ENCODE measurements at regions not wholly inside any gene's neighbourhood (a gene's known extent, or its start where the extent isn't known, plus 50 kb on each side); places are given as distances from the start of the nearest gene placed in this dataset.

- TF ChIP-seq CTCF (IDR thresholded peaks at IDR 0.05; ENCODE audit: low read depth, low read length, missing control alignments) = no peak
- no peak for DNase-seq (ENCODE audit: extremely low read depth, low read depth)
- no peak overlapping the region for H3K4me3 ChIP-seq (replicated peaks; ENCODE audit: low read depth, low read length)
Measured at GRCh38 chr15:79756365-79756764, 140.4 kb downstream of the MTHFS start.

GRCh38 chr15:79765081-79765480, 131.7 kb downstream of the MTHFS start:
- no peak for TF ChIP-seq CTCF (IDR thresholded peaks at IDR 0.05; ENCODE audit: low read depth, low read length, missing control alignments)
- no peak overlapping the region for H3K4me3 ChIP-seq (replicated peaks; ENCODE audit: low read depth, low read length)
- DNase-seq (ENCODE audit: extremely low read depth, low read depth) = no peak

GRCh38 chr15:79769069-79769481, 127.7 kb downstream of the MTHFS start:
- no peak for DNase-seq (ENCODE audit: extremely low read depth, low read depth)
- TF ChIP-seq CTCF (IDR thresholded peaks at IDR 0.05; ENCODE audit: low read depth, low read length, missing control alignments) = peak; percentile 24
- H3K4me3 ChIP-seq (replicated peaks; ENCODE audit: low read depth, low read length) = no peak overlapping the region

GRCh38 chr15:79769933-79770759, 126.7 kb downstream of the MTHFS start:
- no peak for TF ChIP-seq CTCF (IDR thresholded peaks at IDR 0.05; ENCODE audit: low read depth, low read length, missing control alignments)
- no peak for DNase-seq (ENCODE audit: extremely low read depth, low read depth)
- no peak overlapping the region for H3K4me3 ChIP-seq (replicated peaks; ENCODE audit: low read depth, low read length)

GRCh38 chr15:79773128-79773527, 123.7 kb downstream of the MTHFS start:
- TF ChIP-seq CTCF (IDR thresholded peaks at IDR 0.05; ENCODE audit: low read depth, low read length, missing control alignments) = no peak
- H3K4me3 ChIP-seq (replicated peaks; ENCODE audit: low read depth, low read length) = no peak overlapping the region
- no peak for DNase-seq (ENCODE audit: extremely low read depth, low read depth)

- no peak for TF ChIP-seq CTCF (IDR thresholded peaks at IDR 0.05; ENCODE audit: low read depth, low read length, missing control alignments)
- DNase-seq (ENCODE audit: extremely low read depth, low read depth) = no peak
- H3K4me3 ChIP-seq (replicated peaks; ENCODE audit: low read depth, low read length) = no peak overlapping the region
Measured at GRCh38 chr15:79775821-79776220, 121.0 kb downstream of the MTHFS start.
